SU-DHL-6 (cell line): ENCODE measurements at regions not wholly inside any gene's neighbourhood (a gene's known extent, or its start where the extent isn't known, plus 50 kb on each side); places are given as distances from the start of the nearest gene placed in this dataset.

Experiments
- EZH2phosphoT487 ChIP-seq: fragments of 200-600 bp; sonication (generic), shearing (Covaris generic); conservative IDR thresholded peaks from 2 replicates; pipeline ENCODE4 v1.6.1; 2018; ENCODE audit warnings: mild to moderate bottlenecking, antibody characterized with exemption, low read length, moderate library complexity, mixed read lengths
- TF ChIP-seq, protein P1 (sequence below): fragments of 200-600 bp; sonication (generic); IDR thresholded peaks from one replicate; pipeline ENCODE4 v1.5.1; 2017; ENCODE audit warnings: antibody characterized with exemption, mild to moderate bottlenecking, low read length, moderate library complexity; ENCODE audit not compliant: insufficient read depth, poor library complexity, severe bottlenecking

DNA sequence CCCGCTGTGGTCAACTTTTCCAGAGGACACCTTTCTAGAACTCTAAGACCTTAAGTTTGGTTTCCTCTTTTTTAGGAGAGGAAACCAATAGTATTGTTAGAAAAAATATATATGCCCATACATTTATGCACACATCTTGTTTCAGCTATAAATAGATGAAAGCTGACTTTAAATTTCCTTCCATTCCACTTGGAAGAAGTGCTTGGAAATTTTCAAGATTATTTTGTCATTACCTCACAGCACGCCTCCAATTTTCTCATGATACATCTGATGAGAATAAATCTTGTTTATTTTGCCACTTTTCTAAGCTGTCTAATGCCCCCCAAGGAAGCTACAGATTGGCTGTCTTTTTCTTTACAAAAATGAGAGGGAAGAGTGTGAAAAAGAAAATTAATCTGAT, 65.8 kb downstream of the NIBAN1 start:
- TF ChIP-seq, protein P1, sequence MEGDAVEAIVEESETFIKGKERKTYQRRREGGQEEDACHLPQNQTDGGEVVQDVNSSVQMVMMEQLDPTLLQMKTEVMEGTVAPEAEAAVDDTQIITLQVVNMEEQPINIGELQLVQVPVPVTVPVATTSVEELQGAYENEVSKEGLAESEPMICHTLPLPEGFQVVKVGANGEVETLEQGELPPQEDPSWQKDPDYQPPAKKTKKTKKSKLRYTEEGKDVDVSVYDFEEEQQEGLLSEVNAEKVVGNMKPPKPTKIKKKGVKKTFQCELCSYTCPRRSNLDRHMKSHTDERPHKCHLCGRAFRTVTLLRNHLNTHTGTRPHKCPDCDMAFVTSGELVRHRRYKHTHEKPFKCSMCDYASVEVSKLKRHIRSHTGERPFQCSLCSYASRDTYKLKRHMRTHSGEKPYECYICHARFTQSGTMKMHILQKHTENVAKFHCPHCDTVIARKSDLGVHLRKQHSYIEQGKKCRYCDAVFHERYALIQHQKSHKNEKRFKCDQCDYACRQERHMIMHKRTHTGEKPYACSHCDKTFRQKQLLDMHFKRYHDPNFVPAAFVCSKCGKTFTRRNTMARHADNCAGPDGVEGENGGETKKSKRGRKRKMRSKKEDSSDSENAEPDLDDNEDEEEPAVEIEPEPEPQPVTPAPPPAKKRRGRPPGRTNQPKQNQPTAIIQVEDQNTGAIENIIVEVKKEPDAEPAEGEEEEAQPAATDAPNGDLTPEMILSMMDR = no peak
- no peak for TF ChIP-seq EZH2phosphoT487
